Stimulated activated CD4-positive, alpha-beta T cell treated with anti-CD3 and anti-CD28 coated beads, Interleukin-2, amount 100 ng/mL, for 48 hours (primary cell): ENCODE measurements at regions not wholly inside any gene's neighbourhood (a gene's known extent, or its start where the extent isn't known, plus 50 kb on each side); places are given as distances from the start of the nearest gene placed in this dataset.

Source experiments
- DNase-seq, 2 donors: peaks; one replicate each; pipeline ENCODE4 v3.0.0-alpha.2; 2020

- no peak for DNase-seq
Observed at GRCh38 chr11:104652996-104653395, 245.3 kb downstream of the CASP12 start.

GRCh38 chr11:104650234-104650633, 248.0 kb downstream of the CASP12 start:
- peak in 1 of 2 donors; percentile 3 for DNase-seq

GRCh38 chr11:104649002-104649401, 249.3 kb downstream of the CASP12 start:
- no peak for DNase-seq

- DNase-seq, result no peak
Observed at GRCh38 chr11:104645261-104646222, 252.7 kb downstream of the CASP12 start.

- no peak for DNase-seq
Observed at GRCh38 chr11:104637662-104638170, 260.5 kb downstream of the CASP12 start.

- DNase-seq, result no peak
Observed at GRCh38 chr11:104633226-104633625, 265.0 kb downstream of the CASP12 start.

GRCh38 chr11:104630352-104630751, 267.9 kb downstream of the CASP12 start:
- no peak for DNase-seq

- no peak for DNase-seq
Observed at GRCh38 chr11:104625246-104625645, 273.0 kb downstream of the CASP12 start.

GRCh38 chr11:104624021-104624420, 274.2 kb downstream of the CASP12 start:
- no peak for DNase-seq

- DNase-seq, result no peak
Observed at GRCh38 chr11:104623518-104623917, 274.7 kb downstream of the CASP12 start.

GRCh38 chr11:104620991-104621390, 277.3 kb downstream of the CASP12 start:
- no peak for DNase-seq

GRCh38 chr11:104619751-104620150, 278.5 kb downstream of the CASP12 start:
- DNase-seq, result no peak

- no peak for DNase-seq
Observed at GRCh38 chr11:104618954-104619353, 279.3 kb downstream of the CASP12 start.

GRCh38 chr11:104614961-104615360, 283.3 kb downstream of the CASP12 start:
- DNase-seq, result no peak

GRCh38 chr11:104614117-104614680, 284.1 kb downstream of the CASP12 start:
- DNase-seq, result no peak

GRCh38 chr11:104610635-104611034, 287.6 kb downstream of the CASP12 start:
- no peak for DNase-seq

GRCh38 chr11:104609311-104610085, 288.8 kb downstream of the CASP12 start:
- DNase-seq, result peak in 1 of 2 donors; percentile 9

- DNase-seq, result no peak
Observed at GRCh38 chr11:104602643-104603042, 295.6 kb downstream of the CASP12 start.

- no peak for DNase-seq
Observed at GRCh38 chr11:104594228-104594958, 303.9 kb downstream of the CASP12 start.

GRCh38 chr11:104588970-104589369, 309.3 kb downstream of the CASP12 start:
- DNase-seq, result no peak

- no peak for DNase-seq
Observed at GRCh38 chr11:104588446-104588845, 309.8 kb downstream of the CASP12 start.

GRCh38 chr11:104584823-104585222, 313.4 kb downstream of the CASP12 start:
- no peak for DNase-seq

GRCh38 chr11:104583857-104584256, 314.4 kb downstream of the CASP12 start:
- no peak for DNase-seq
